HG03066 (cell line): ENCODE measurements at regions not wholly inside any gene's neighbourhood (a gene's known extent, or its start where the extent isn't known, plus 50 kb on each side); places are given as distances from the start of the nearest gene placed in this dataset.

Experiments
- ATAC-seq: cut with Tn5 transposase; IDR thresholded peaks from one replicate; pipeline ENCODE4 v1.9.1; 2021; ENCODE audit warnings: low read depth; ENCODE audit not compliant: unreplicated experiment

- ATAC-seq, result no peak
Measured at GRCh38 chr6:150711061-150711460, 111.4 kb downstream of the PLEKHG1 start.

- ATAC-seq, result no peak
Measured at GRCh38 chr6:150711584-150712504, 112.2 kb downstream of the PLEKHG1 start.

- no peak for ATAC-seq
Measured at GRCh38 chr6:150712505-150713252, 113.0 kb downstream of the PLEKHG1 start.

GRCh38 chr6:150713487-150713886 lies 113.8 kb downstream of the PLEKHG1 start:
- no peak for ATAC-seq

GRCh38 chr6:150713931-150714330 lies 114.2 kb downstream of the PLEKHG1 start:
- no peak for ATAC-seq

- ATAC-seq, result no peak
Measured at GRCh38 chr6:150715133-150715532, 115.4 kb downstream of the PLEKHG1 start.

- no peak for ATAC-seq
Measured at GRCh38 chr6:150717419-150717818, 117.7 kb downstream of the PLEKHG1 start.

- no peak for ATAC-seq
Measured at GRCh38 chr6:150719099-150719766, 119.5 kb downstream of the PLEKHG1 start.

GRCh38 chr6:150719831-150720230 lies 120.1 kb downstream of the PLEKHG1 start:
- ATAC-seq, result no peak

GRCh38 chr6:150720774-150721233 lies 121.1 kb downstream of the PLEKHG1 start:
- peak; percentile 98 for ATAC-seq

- ATAC-seq, result no peak
Measured at GRCh38 chr6:150721418-150722266, 122.0 kb downstream of the PLEKHG1 start.

GRCh38 chr6:150722614-150723344 lies 123.1 kb downstream of the PLEKHG1 start:
- ATAC-seq, result no peak

GRCh38 chr6:150723345-150723658 lies 123.6 kb downstream of the PLEKHG1 start:
- no peak for ATAC-seq

GRCh38 chr6:150723857-150724256 lies 124.2 kb downstream of the PLEKHG1 start:
- ATAC-seq, result no peak

GRCh38 chr6:150725795-150726194 lies 126.1 kb downstream of the PLEKHG1 start:
- ATAC-seq, result no peak

- no peak for ATAC-seq
Measured at GRCh38 chr6:150729188-150729748, 129.6 kb downstream of the PLEKHG1 start.

- no peak for ATAC-seq
Measured at GRCh38 chr6:150730801-150731457, 131.2 kb downstream of the PLEKHG1 start.

GRCh38 chr6:150732765-150733539 lies 132.6 kb upstream of the MTHFD1L start:
- ATAC-seq, result peak; percentile 75
